ENCODE measurements at regions not wholly inside any gene's neighbourhood (a gene's known extent, or its start where the extent isn't known, plus 50 kb on each side); places are given as distances from the start of the nearest gene placed in this dataset.

DNA sequence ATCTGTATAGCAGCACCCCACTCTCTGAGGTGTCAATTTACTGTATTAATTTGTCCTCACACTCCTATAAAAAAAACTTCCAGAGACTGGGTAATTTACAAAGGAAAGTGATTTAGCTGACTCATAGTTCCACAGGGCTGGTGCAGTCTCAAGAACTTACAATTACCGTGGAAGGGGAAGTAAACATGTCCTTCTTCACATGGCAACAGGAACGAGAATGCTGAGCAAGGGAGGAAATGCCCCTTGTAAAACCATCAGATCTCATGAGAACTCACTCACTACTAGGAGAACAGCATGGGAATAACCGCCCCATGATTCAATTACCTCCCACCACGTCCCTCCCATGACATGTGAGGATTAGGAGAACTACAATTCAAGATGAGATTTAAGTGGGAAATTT lies 602.6 kb downstream of the MTRR start:
- Histone ChIP-seq H3K36me3 (no peaks in the 10 kb centered on the region), H3K9me3 (no peaks in the 10 kb centered on the region), H3K4me3 (no peak overlapping the region), H3K27me3 (no peaks in the 10 kb centered on the region), H3K4me1 (no peaks in the 10 kb centered on the region), H3K27ac (no peak overlapping the region)
- no peak for DNase-seq (ENCODE audit: extremely low spot score in 2 of 2)
- intact Hi-C loops (cut with DNase I): no loop called here
- TF ChIP-seq POLR2AphosphoS5 (IDR thresholded peaks at IDR 0.05; ENCODE audit: insufficient read depth in 1 of 2, low read depth in 1 of 2) (no peak), POLR2A (IDR thresholded peaks at IDR 0.05) (no peak)
- TF ChIP-seq, protein P1, sequence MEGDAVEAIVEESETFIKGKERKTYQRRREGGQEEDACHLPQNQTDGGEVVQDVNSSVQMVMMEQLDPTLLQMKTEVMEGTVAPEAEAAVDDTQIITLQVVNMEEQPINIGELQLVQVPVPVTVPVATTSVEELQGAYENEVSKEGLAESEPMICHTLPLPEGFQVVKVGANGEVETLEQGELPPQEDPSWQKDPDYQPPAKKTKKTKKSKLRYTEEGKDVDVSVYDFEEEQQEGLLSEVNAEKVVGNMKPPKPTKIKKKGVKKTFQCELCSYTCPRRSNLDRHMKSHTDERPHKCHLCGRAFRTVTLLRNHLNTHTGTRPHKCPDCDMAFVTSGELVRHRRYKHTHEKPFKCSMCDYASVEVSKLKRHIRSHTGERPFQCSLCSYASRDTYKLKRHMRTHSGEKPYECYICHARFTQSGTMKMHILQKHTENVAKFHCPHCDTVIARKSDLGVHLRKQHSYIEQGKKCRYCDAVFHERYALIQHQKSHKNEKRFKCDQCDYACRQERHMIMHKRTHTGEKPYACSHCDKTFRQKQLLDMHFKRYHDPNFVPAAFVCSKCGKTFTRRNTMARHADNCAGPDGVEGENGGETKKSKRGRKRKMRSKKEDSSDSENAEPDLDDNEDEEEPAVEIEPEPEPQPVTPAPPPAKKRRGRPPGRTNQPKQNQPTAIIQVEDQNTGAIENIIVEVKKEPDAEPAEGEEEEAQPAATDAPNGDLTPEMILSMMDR (IDR thresholded peaks at IDR 0.05): no peak

- TF ChIP-seq POLR2A (IDR thresholded peaks at IDR 0.05) (no peak), POLR2AphosphoS5 (IDR thresholded peaks at IDR 0.05; ENCODE audit: insufficient read depth in 1 of 2, low read depth in 1 of 2) (no peak)
- TF ChIP-seq, protein P1 (IDR thresholded peaks at IDR 0.05): no peak
- intact Hi-C loops (cut with DNase I): no loop called here
- no peak overlapping the region for H3K27ac ChIP-seq
- H3K36me3 ChIP-seq: no peaks in the 10 kb centered on the region
- H3K27me3 ChIP-seq: no peaks in the 10 kb centered on the region
- no peak overlapping the region for H3K4me3 ChIP-seq
- no peaks in the 10 kb centered on the region for H3K9me3 ChIP-seq
- H3K4me1 ChIP-seq: no peaks in the 10 kb centered on the region
- DNase-seq (ENCODE audit: extremely low spot score in 2 of 2): no peak
These were observed 604.1 kb downstream of the MTRR start for GRCh38 chr5:8473016-8473415.

DNA sequence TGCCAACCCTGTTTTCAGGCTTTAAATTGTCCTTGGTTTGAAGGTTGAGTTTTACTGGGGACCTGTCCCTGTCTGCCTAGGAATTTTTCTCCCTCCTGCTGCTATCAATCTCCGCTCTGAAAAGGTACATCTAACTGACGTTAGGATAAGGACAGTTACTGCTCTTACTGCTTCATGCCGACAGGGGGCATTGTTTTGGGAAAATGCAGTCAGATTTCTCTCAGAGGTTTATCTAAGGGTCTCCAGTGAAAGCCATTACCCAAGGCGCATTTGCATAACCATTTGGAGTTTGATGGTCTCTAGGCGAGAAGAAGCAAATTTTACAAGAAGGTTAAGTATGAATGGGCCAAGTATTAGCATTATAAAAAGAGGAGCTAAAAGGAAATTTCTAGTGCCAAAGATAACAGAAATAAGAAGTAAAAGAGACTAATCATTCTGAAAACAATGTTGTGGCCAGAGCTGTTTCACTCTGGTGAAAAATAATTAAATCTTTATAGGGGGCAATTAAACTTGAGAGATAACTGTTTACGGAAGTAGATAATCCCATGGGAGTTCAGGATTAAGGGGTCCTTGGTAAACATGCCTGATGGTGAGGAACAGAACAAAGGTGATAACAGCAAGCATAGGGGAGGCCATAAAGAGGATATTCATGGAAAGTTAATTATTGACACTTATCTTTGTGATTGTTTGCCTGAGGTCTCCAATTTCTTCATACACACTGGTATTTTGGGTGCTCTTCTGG lies 605.0 kb downstream of the MTRR start:
- no peak overlapping the region for H3K27ac ChIP-seq
- H3K4me3 ChIP-seq: no peak overlapping the region
- no peaks in the 10 kb centered on the region for H3K9me3 ChIP-seq
- H3K4me1 ChIP-seq: no peaks in the 10 kb centered on the region
- DNase-seq (ENCODE audit: extremely low spot score in 2 of 2): no peak
- TF ChIP-seq POLR2A (IDR thresholded peaks at IDR 0.05) (no peak), POLR2AphosphoS5 (IDR thresholded peaks at IDR 0.05; ENCODE audit: insufficient read depth in 1 of 2, low read depth in 1 of 2) (no peak)
- TF ChIP-seq, protein P1 (IDR thresholded peaks at IDR 0.05): no peak
- intact Hi-C loops (cut with DNase I): no loop called here
- no peaks in the 10 kb centered on the region for H3K27me3 ChIP-seq
- H3K36me3 ChIP-seq: no peaks in the 10 kb centered on the region

DNA sequence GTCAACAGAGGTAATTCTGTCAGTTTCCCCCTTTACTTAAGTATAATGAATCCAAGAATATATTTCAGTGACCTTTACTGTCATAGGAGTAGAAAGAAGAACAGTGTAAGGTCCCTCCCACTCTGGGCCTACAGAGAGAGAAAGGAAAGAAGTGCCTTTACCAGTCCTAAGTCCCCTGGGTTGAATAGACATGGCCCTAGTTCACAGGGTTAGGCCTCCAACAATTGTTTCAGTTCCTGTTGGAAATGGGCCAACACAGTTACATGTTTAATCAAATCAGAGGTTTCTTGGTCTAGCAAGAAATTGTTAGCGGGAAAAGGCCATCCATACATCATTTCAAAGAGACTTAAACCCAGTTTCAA lies 605.6 kb downstream of the MTRR start:
- no peaks in the 10 kb centered on the region for H3K4me1 ChIP-seq
- no peak for DNase-seq (ENCODE audit: extremely low spot score in 2 of 2)
- H3K27ac ChIP-seq: no peak overlapping the region
- no peaks in the 10 kb centered on the region for H3K36me3 ChIP-seq
- intact Hi-C loops (cut with DNase I): no loop called here
- H3K4me3 ChIP-seq: no peak overlapping the region
- TF ChIP-seq, protein P1 (IDR thresholded peaks at IDR 0.05): no peak
- TF ChIP-seq POLR2A (IDR thresholded peaks at IDR 0.05) (no peak), POLR2AphosphoS5 (IDR thresholded peaks at IDR 0.05; ENCODE audit: insufficient read depth in 1 of 2, low read depth in 1 of 2) (no peak)
- no peaks in the 10 kb centered on the region for H3K9me3 ChIP-seq
- H3K27me3 ChIP-seq: no peaks in the 10 kb centered on the region

- H3K27ac ChIP-seq: no peak overlapping the region
- H3K4me3 ChIP-seq: no peak overlapping the region
- H3K4me1 ChIP-seq: no peaks in the 10 kb centered on the region
- no peaks in the 10 kb centered on the region for H3K27me3 ChIP-seq
- intact Hi-C loops (cut with DNase I): no loop called here
- no peaks in the 10 kb centered on the region for H3K36me3 ChIP-seq
- DNase-seq (ENCODE audit: extremely low spot score in 2 of 2): no peak
- no peaks in the 10 kb centered on the region for H3K9me3 ChIP-seq
- TF ChIP-seq, protein P1 (IDR thresholded peaks at IDR 0.05): no peak
- TF ChIP-seq POLR2AphosphoS5 (IDR thresholded peaks at IDR 0.05; ENCODE audit: insufficient read depth in 1 of 2, low read depth in 1 of 2) (no peak), POLR2A (IDR thresholded peaks at IDR 0.05) (no peak)
These were observed 609.4 kb downstream of the MTRR start for GRCh38 chr5:8478326-8478725.
